A549 (cell line): ENCODE measurements at regions not wholly inside any gene's neighbourhood (a gene's known extent, or its start where the extent isn't known, plus 50 kb on each side); places are given as distances from the start of the nearest gene placed in this dataset.

ENCODE experiments used
- ATAC-seq, 2 experiments: fragments of 200-7000 bp in 1 of 2; fragments of >200 bp in 1 of 2; cut with Nextera tagmentation in 1 of 2; cut with Tn5 transposase in 1 of 2; 3 replicates each; pipeline versions ENCODE4 v1.8.0 to v1.9.1; 2018 to 2020; ENCODE audit warnings: mild to moderate bottlenecking in 1 of 2, moderate library complexity in 1 of 2
- CTCF ChIA-PET: fragments of 300-600 bp; sonication (Branson Sonifier 250); formaldehyde crosslinking; extraction: SDS; loops from one replicate; lab custom pipeline; 2021; ENCODE audit warnings: antibody characterized with exemption, inconsistent platforms; lab: Yijun Ruan, JAX
- POLR2A ChIA-PET: fragments of 350-600 bp; formaldehyde crosslinking; extraction: SDS; loops from one replicate; lab custom pipeline; 2021; ENCODE audit warnings: antibody characterized with exemption, inconsistent platforms; lab: Yijun Ruan, JAX
- DNase-seq, 2 experiments: peaks; one replicate each; pipeline versions ENCODE4 v3.0.0 to v3.0.0-alpha.2; 2011 to 2016; ENCODE audit warnings: low read depth in 1 of 2, low spot score in 1 of 2
- FAIRE-seq: peaks from 2 replicates; lab custom pipeline; 2011; peaks lifted over from hg19 to GRCh38; lab: Jason Lieb, UNC
- H3K27ac ChIP-seq, 2 experiments: fragments of >200 bp; sonication (Bioruptor Twin); formaldehyde crosslinking; 3 replicates each; pipeline ENCODE4 v1.5.1; 2016 to 2017
- H3K4me1 ChIP-seq: fragments of >200 bp; sonication (Bioruptor Twin); formaldehyde crosslinking; 3 replicates; pipeline ENCODE4 v1.6.1; 2016
- H3K4me2 ChIP-seq: fragments of >200 bp; sonication (Bioruptor Twin); formaldehyde crosslinking; 3 replicates; pipeline ENCODE4 v1.6.1; 2016
- H3K4me3 ChIP-seq: fragments of >200 bp; sonication (Bioruptor Twin); formaldehyde crosslinking; 3 replicates; pipeline ENCODE4 v1.5.1; 2016
- H3K9me3 ChIP-seq: fragments of >200 bp; sonication (Bioruptor Twin); formaldehyde crosslinking; 3 replicates; pipeline ENCODE4 v1.6.1; 2016
- BHLHE40 ChIP-seq: IDR thresholded peaks from 2 replicates; pipeline ENCODE4 v1.6.1; 2012; ENCODE audit warnings: low read depth, low read length, inconsistent platforms
- CEBPB ChIP-seq, 2 experiments: fragments of >200 bp in 1 of 2; sonication (Bioruptor Twin) in 1 of 2; formaldehyde crosslinking in 1 of 2; IDR thresholded peaks; 2 replicates each; pipeline ENCODE4 v1.6.1; 2012 to 2016
- CHD4 ChIP-seq: fragments of 200-600 bp; sonication (generic); IDR thresholded peaks from 2 replicates; pipeline ENCODE4 v1.6.1; 2016; ENCODE audit warnings: antibody characterized with exemption, mild to moderate bottlenecking, borderline replicate concordance
- EHF ChIP-seq: fragments of 250-450 bp; sonication (Bioruptor Pico); IDR thresholded peaks from 2 replicates; pipeline ENCODE4 v1.5.0; 2020; ENCODE audit warnings: mild to moderate bottlenecking
- ESRRA ChIP-seq: fragments of 150-350 bp; IDR thresholded peaks from 2 replicates; pipeline ENCODE4 v1.6.1; 2014; ENCODE audit warnings: mild to moderate bottlenecking, low read length, borderline replicate concordance
- FOSL2 ChIP-seq, 2 experiments: fragments of 450-650 bp in 1 of 2; fragments of >200 bp in 1 of 2; sonication (Bioruptor Twin) in 1 of 2; formaldehyde crosslinking; IDR thresholded peaks; 2 replicates each; pipeline versions ENCODE4 v1.5.0 to v1.6.1; 2016 to 2020; ENCODE audit warnings: mild to moderate bottlenecking in 1 of 2, moderate library complexity in 1 of 2
- HOXB5 ChIP-seq: fragments of 250-450 bp; sonication (Bioruptor Pico); IDR thresholded peaks from 2 replicates; pipeline ENCODE4 v1.5.0; 2020; ENCODE audit warnings: mild to moderate bottlenecking, moderate library complexity
- JUN ChIP-seq, 2 experiments: fragments of >200 bp; sonication (Bioruptor Twin); formaldehyde crosslinking; IDR thresholded peaks; 2 replicates in 1 of 2; 3 replicates in 1 of 2; pipeline ENCODE4 v1.6.1; 2016 to 2017
- KDM1A ChIP-seq: fragments of 200-600 bp; sonication (generic); IDR thresholded peaks from 2 replicates; pipeline ENCODE4 v1.6.1; 2016; ENCODE audit warnings: low read depth, mild to moderate bottlenecking
- MAFK ChIP-seq: fragments of 450-650 bp; IDR thresholded peaks from 2 replicates; pipeline ENCODE4 v1.6.1; 2014; ENCODE audit not compliant: partially characterized antibody
- NPAS2 ChIP-seq: fragments of 250-450 bp; sonication (Bioruptor Pico); IDR thresholded peaks from 2 replicates; pipeline ENCODE4 v1.8.0; 2022; ENCODE audit warnings: mild to moderate bottlenecking, moderate library complexity, borderline replicate concordance
- POLR2AphosphoS2 ChIP-seq: conservative IDR thresholded peaks from 2 replicates; pipeline ENCODE4 v1.6.1; 2012; ENCODE audit warnings: low read length, improper control_type of control experiment, inconsistent platforms
- TF ChIP-seq, protein P1 (sequence below): fragments of >200 bp; sonication (Bioruptor Twin); formaldehyde crosslinking; IDR thresholded peaks from 3 replicates; pipeline ENCODE4 v1.6.1; 2016
- TF ChIP-seq, protein P2 (sequence below): fragments of 250-450 bp; sonication (Bioruptor Pico); IDR thresholded peaks from 2 replicates; pipeline ENCODE4 v1.5.0; 2021; ENCODE audit warnings: mild to moderate bottlenecking, moderate library complexity, borderline replicate concordance
- TF ChIP-seq, protein P3 (sequence below): IDR thresholded peaks from 2 replicates; pipeline ENCODE4 v1.6.1; 2012
- TF ChIP-seq, protein P4 (sequence below): fragments of 200-600 bp; sonication (generic); IDR thresholded peaks from 2 replicates; pipeline ENCODE4 v1.6.1; 2016; ENCODE audit warnings: antibody characterized with exemption, mild to moderate bottlenecking, moderate library complexity
- TF ChIP-seq, protein P5 (sequence below): IDR thresholded peaks from 2 replicates; pipeline ENCODE4 v1.6.1; 2012; ENCODE audit warnings: low read depth, borderline replicate concordance

DNA sequence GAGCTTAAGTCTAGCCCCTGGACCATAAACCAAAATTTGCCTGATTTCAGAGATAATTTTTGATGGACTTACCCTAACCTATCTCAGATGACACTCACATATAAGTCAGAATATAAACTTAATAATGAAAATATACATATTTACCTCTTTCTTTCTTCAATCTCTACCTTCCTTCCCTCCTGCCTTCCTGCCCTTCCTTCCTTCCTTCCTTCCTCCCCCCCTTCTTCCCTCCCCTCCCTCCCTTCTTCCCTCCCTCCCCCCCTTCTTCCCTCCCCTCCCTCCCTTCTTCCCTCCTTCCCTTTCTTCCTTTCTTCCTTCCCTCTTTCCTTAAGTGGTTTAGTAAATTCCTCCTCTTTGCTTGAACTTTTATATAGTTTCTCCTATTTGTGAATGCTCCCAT, 88.7 kb downstream of the EDNRB start:
- no peaks in the 10 kb centered on the region for H3K9me3 ChIP-seq
- DNase-seq = no peak
- POLR2A ChIA-PET = no interaction called here
- H3K27ac ChIP-seq = no peak overlapping the region
- TF ChIP-seq ESRRA = no peak
- TF ChIP-seq JUN (IDR thresholded peaks at IDR 0.05) = no peak
- TF ChIP-seq, protein P1, sequence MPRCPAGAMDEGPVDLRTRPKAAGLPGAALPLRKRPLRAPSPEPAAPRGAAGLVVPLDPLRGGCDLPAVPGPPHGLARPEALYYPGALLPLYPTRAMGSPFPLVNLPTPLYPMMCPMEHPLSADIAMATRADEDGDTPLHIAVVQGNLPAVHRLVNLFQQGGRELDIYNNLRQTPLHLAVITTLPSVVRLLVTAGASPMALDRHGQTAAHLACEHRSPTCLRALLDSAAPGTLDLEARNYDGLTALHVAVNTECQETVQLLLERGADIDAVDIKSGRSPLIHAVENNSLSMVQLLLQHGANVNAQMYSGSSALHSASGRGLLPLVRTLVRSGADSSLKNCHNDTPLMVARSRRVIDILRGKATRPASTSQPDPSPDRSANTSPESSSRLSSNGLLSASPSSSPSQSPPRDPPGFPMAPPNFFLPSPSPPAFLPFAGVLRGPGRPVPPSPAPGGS = no peak
- TF ChIP-seq, protein P2, sequence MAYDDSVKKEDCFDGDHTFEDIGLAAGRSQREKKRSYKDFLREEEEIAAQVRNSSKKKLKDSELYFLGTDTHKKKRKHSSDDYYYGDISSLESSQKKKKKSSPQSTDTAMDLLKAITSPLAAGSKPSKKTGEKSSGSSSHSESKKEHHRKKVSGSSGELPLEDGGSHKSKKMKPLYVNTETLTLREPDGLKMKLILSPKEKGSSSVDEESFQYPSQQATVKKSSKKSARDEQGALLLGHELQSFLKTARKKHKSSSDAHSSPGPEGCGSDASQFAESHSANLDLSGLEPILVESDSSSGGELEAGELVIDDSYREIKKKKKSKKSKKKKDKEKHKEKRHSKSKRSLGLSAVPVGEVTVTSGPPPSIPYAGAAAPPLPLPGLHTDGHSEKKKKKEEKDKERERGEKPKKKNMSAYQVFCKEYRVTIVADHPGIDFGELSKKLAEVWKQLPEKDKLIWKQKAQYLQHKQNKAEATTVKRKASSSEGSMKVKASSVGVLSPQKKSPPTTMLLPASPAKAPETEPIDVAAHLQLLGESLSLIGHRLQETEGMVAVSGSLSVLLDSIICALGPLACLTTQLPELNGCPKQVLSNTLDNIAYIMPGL (CRISPR knock-in tag) = no peak
- TF ChIP-seq EHF (CRISPR knock-in tag) = no peak
- TF ChIP-seq, protein P3, sequence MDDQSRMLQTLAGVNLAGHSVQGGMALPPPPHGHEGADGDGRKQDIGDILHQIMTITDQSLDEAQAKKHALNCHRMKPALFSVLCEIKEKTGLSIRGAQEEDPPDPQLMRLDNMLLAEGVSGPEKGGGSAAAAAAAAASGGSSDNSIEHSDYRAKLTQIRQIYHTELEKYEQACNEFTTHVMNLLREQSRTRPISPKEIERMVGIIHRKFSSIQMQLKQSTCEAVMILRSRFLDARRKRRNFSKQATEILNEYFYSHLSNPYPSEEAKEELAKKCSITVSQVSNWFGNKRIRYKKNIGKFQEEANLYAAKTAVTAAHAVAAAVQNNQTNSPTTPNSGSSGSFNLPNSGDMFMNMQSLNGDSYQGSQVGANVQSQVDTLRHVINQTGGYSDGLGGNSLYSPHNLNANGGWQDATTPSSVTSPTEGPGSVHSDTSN = no peak
- TF ChIP-seq HOXB5 (CRISPR knock-in tag) = no peak
- no peak for TF ChIP-seq POLR2AphosphoS2
- TF ChIP-seq MAFK = no peak
- no peak for TF ChIP-seq CHD4
- TF ChIP-seq BHLHE40 = no peak
- TF ChIP-seq, protein P4, sequence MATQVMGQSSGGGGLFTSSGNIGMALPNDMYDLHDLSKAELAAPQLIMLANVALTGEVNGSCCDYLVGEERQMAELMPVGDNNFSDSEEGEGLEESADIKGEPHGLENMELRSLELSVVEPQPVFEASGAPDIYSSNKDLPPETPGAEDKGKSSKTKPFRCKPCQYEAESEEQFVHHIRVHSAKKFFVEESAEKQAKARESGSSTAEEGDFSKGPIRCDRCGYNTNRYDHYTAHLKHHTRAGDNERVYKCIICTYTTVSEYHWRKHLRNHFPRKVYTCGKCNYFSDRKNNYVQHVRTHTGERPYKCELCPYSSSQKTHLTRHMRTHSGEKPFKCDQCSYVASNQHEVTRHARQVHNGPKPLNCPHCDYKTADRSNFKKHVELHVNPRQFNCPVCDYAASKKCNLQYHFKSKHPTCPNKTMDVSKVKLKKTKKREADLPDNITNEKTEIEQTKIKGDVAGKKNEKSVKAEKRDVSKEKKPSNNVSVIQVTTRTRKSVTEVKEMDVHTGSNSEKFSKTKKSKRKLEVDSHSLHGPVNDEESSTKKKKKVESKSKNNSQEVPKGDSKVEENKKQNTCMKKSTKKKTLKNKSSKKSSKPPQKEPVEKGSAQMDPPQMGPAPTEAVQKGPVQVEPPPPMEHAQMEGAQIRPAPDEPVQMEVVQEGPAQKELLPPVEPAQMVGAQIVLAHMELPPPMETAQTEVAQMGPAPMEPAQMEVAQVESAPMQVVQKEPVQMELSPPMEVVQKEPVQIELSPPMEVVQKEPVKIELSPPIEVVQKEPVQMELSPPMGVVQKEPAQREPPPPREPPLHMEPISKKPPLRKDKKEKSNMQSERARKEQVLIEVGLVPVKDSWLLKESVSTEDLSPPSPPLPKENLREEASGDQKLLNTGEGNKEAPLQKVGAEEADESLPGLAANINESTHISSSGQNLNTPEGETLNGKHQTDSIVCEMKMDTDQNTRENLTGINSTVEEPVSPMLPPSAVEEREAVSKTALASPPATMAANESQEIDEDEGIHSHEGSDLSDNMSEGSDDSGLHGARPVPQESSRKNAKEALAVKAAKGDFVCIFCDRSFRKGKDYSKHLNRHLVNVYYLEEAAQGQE = no peak
- TF ChIP-seq, protein P5, sequence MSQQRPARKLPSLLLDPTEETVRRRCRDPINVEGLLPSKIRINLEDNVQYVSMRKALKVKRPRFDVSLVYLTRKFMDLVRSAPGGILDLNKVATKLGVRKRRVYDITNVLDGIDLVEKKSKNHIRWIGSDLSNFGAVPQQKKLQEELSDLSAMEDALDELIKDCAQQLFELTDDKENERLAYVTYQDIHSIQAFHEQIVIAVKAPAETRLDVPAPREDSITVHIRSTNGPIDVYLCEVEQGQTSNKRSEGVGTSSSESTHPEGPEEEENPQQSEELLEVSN = no peak
- TF ChIP-seq FOSL2 (IDR thresholded peaks at IDR 0.05) = no peak
- TF ChIP-seq FOSL2 (CRISPR knock-in tag; IDR thresholded peaks at IDR 0.05) = no peak
- no peak for TF ChIP-seq KDM1A
- no peak for TF ChIP-seq CEBPB (IDR thresholded peaks at IDR 0.05)
- no peak for TF ChIP-seq NPAS2 (CRISPR knock-in tag)
- TF ChIP-seq, all 56 proteins: peak for 0
- FAIRE-seq (no peak), ATAC-seq (no peak)
- Histone ChIP-seq H3K4me1 (no peaks in the 10 kb centered on the region), H3K4me2 (no peak overlapping the region), H3K4me3 (no peak overlapping the region)
- CTCF ChIA-PET = interaction anchor here (0.5 kb wide), 1 partner anchor 81 kb away, joined by 3 read pairs; no protein-coding TSS in a partner anchor

DNA sequence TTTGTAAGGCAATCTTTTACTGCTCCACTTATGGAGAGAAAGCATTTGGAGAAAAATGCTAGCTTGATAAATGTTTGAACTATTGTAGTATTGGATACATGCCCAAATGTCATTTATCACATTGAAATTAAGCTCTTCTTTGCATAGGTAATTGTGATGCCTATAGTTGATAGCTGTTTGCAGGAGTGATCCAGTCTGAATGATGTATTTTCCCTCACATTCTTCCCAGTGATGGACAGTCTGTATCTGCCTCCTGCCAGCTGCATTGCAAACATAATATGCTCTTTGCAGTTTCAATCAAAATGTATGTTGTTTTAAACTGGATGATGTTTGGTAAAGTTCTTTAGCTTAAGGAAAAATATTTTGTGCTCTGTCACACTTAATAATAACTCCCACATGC, 89.8 kb downstream of the EDNRB start:
- no peak for ATAC-seq
- Histone ChIP-seq H3K4me3 (no peak overlapping the region), H3K4me2 (no peak overlapping the region), H3K9me3 (no peaks in the 10 kb centered on the region), H3K27ac (no peak overlapping the region), H3K4me1 (no peaks in the 10 kb centered on the region)
- ChIA-PET POLR2A (no interaction called here), CTCF (no interaction called here)
- no peak for FAIRE-seq
- DNase-seq = no peak
- TF ChIP-seq, protein P5 = no peak
- TF ChIP-seq POLR2AphosphoS2 = no peak
